HepG2 (cell line): ENCODE measurements at regions not wholly inside any gene's neighbourhood (a gene's known extent, or its start where the extent isn't known, plus 50 kb on each side); places are given as distances from the start of the nearest gene placed in this dataset.

ENCODE experiments used
- CTCF ChIP-seq: sonication (generic); formaldehyde crosslinking; IDR thresholded peaks from 2 replicates; pipeline ENCODE4 v1.5.0; 2020; ENCODE audit warnings: mild to moderate bottlenecking, missing genetic modification reagents, moderate library complexity
- GFI1 ChIP-seq: sonication (generic); formaldehyde crosslinking; IDR thresholded peaks from 2 replicates; pipeline ENCODE4 v1.5.0; 2020; ENCODE audit warnings: missing genetic modification reagents, mild to moderate bottlenecking, borderline replicate concordance
- KAT2B ChIP-seq: fragments of 150-350 bp; IDR thresholded peaks from 2 replicates; pipeline ENCODE4 v1.6.1; 2014; ENCODE audit warnings: low read depth, low read length, borderline replicate concordance
- KLF13 ChIP-seq: sonication (generic); formaldehyde crosslinking; IDR thresholded peaks from 2 replicates; pipeline ENCODE4 v1.4.0; 2020; ENCODE audit warnings: mild to moderate bottlenecking, missing genetic modification reagents
- ZNF253 ChIP-seq: sonication (generic); formaldehyde crosslinking; IDR thresholded peaks from 2 replicates; pipeline ENCODE4 v1.8.0; 2022; ENCODE audit warnings: mild to moderate bottlenecking, missing genetic modification reagents, borderline replicate concordance

DNA sequence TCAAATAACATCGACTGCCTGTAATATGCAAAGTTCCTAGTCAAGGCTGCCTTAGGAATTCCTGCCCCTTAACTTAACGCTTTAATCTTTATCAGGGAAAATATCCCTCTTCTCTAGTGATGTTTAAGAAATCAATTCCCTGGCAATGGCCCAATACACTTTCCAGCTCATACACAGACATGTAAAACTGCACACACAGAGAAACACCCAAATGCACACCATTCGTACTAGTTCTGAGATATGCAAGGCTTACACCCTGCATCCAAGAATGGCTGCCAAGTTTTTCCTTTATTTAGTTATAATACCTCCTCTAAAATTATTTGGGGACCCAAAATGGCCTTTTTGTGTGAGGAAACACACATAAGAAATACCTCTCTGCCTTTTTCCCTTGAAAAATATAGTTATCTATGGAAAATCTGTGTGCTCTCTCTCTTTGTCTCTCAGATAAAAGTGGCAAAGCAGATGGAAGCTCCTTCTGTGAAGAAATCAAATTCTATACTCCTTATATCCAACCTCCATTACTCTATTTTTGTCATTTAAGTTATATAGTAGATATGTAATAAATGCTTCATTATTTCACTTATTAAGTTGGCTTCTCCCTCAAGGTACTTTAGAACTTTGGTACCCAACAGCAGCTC is 120.0 kb upstream of the MDM1 start:
- TF ChIP-seq KAT2B (no peak), CTCF (CRISPR knock-in tag) (no peak), GFI1 (CRISPR knock-in tag) (no peak), KLF13 (CRISPR knock-in tag) (no peak), ZNF253 (no peak)
